ENCODE measurements at regions not wholly inside any gene's neighbourhood (a gene's known extent, or its start where the extent isn't known, plus 50 kb on each side); places are given as distances from the start of the nearest gene placed in this dataset.

- no peak overlapping the region for H3K4me3 ChIP-seq (ENCODE audit: low read depth, low read length)
- in situ Hi-C loops (cut with HindIII; ENCODE audit: low sequenced_read_pairs): no loop called here
- TF ChIP-seq, protein P1, sequence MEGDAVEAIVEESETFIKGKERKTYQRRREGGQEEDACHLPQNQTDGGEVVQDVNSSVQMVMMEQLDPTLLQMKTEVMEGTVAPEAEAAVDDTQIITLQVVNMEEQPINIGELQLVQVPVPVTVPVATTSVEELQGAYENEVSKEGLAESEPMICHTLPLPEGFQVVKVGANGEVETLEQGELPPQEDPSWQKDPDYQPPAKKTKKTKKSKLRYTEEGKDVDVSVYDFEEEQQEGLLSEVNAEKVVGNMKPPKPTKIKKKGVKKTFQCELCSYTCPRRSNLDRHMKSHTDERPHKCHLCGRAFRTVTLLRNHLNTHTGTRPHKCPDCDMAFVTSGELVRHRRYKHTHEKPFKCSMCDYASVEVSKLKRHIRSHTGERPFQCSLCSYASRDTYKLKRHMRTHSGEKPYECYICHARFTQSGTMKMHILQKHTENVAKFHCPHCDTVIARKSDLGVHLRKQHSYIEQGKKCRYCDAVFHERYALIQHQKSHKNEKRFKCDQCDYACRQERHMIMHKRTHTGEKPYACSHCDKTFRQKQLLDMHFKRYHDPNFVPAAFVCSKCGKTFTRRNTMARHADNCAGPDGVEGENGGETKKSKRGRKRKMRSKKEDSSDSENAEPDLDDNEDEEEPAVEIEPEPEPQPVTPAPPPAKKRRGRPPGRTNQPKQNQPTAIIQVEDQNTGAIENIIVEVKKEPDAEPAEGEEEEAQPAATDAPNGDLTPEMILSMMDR (IDR thresholded peaks at IDR 0.05; ENCODE audit: low read depth, low read length): no peak
- DNase-seq (ENCODE audit: low read depth, low spot score): no peak
Measured at GRCh38 chr6:21300439-21300838, 293.1 kb upstream of the SOX4 start.

- in situ Hi-C loops (cut with HindIII; ENCODE audit: low sequenced_read_pairs): no loop called here
- no peak overlapping the region for H3K4me3 ChIP-seq (ENCODE audit: low read depth, low read length)
- DNase-seq (ENCODE audit: low read depth, low spot score): peak; percentile 35
- TF ChIP-seq, protein P1 (IDR thresholded peaks at IDR 0.05; ENCODE audit: low read depth, low read length): peak; percentile 9
Measured at GRCh38 chr6:21305893-21306332, 287.6 kb upstream of the SOX4 start.

GRCh38 chr6:21306546-21306945 is 287.0 kb upstream of the SOX4 start:
- in situ Hi-C loops (cut with HindIII; ENCODE audit: low sequenced_read_pairs): no loop called here
- TF ChIP-seq, protein P1 (IDR thresholded peaks at IDR 0.05; ENCODE audit: low read depth, low read length): no peak
- DNase-seq (ENCODE audit: low read depth, low spot score): no peak
- no peak overlapping the region for H3K4me3 ChIP-seq (ENCODE audit: low read depth, low read length)

GRCh38 chr6:21309807-21310221 is 283.7 kb upstream of the SOX4 start:
- peak overlapping the region; percentile 26 for H3K4me3 ChIP-seq (ENCODE audit: low read depth, low read length)
- DNase-seq (ENCODE audit: low read depth, low spot score): no peak
- in situ Hi-C loops (cut with HindIII; ENCODE audit: low sequenced_read_pairs): no loop called here
- TF ChIP-seq, protein P1 (IDR thresholded peaks at IDR 0.05; ENCODE audit: low read depth, low read length): no peak

- H3K4me3 ChIP-seq (ENCODE audit: low read depth, low read length): no peak overlapping the region
- in situ Hi-C loops (cut with HindIII; ENCODE audit: low sequenced_read_pairs): no loop called here
- TF ChIP-seq, protein P1 (IDR thresholded peaks at IDR 0.05; ENCODE audit: low read depth, low read length): no peak
- no peak for DNase-seq (ENCODE audit: low read depth, low spot score)
Measured at GRCh38 chr6:21310568-21311140, 282.9 kb upstream of the SOX4 start.

DNA sequence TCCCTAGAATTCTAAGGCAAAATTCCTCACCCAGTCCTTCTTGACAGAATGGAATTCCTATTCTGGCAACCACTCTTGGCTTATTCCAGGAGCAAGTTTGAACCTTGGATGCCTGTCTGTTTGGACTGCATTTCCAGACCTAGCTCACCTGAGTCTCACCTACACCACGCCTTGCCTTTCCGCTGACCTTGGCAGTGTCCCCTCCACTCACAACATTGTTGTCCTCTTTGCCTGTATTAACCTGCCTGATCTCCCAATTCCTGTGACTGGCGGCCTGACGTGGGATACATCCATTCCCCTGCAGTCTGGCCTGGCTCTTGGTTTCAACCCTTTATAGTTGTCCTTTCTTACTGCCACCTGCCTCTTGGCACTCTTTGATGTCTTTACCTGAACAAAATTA is 281.4 kb upstream of the SOX4 start:
- TF ChIP-seq, protein P1 (IDR thresholded peaks at IDR 0.05; ENCODE audit: low read depth, low read length): no peak
- H3K4me3 ChIP-seq (ENCODE audit: low read depth, low read length): no peak overlapping the region
- DNase-seq (ENCODE audit: low read depth, low spot score): no peak
- in situ Hi-C loops (cut with HindIII; ENCODE audit: low sequenced_read_pairs): no loop called here
